GM23338 (cell line): ENCODE measurements at regions not wholly inside any gene's neighbourhood (a gene's known extent, or its start where the extent isn't known, plus 50 kb on each side); places are given as distances from the start of the nearest gene placed in this dataset.

ENCODE experiments used
- ATAC-seq: fragments of 200-7000 bp; cut with Tn5 transposase; 3 replicates; pipeline ENCODE4 v1.9.1; 2020
- DNase-seq: peaks from one replicate; pipeline ENCODE4 v3.0.0-alpha.2; 2015; ENCODE audit warnings: low spot score
- H2AFZ ChIP-seq: fragments of 200-600 bp; sonication (generic); 2 replicates; pipeline ENCODE4 v1.8.0; 2016; ENCODE audit warnings: antibody characterized with exemption, mild to moderate bottlenecking, moderate library complexity
- H3F3A ChIP-seq: fragments of 200-600 bp; sonication (generic); replicated peaks from 2 replicates; pipeline ENCODE4 v1.8.0; 2017; ENCODE audit warnings: antibody characterized with exemption, mixed run types, low read depth
- H3K27ac ChIP-seq: fragments of 200-600 bp; sonication (generic); 2 replicates; pipeline ENCODE4 v1.6.1; 2016; ENCODE audit warnings: low read depth
- H3K27me3 ChIP-seq: fragments of 200-600 bp; sonication (generic); 2 replicates; pipeline ENCODE4 v1.8.0; 2016; ENCODE audit warnings: mild to moderate bottlenecking, mixed run types, moderate library complexity; ENCODE audit not compliant: insufficient read depth
- H3K36me3 ChIP-seq: fragments of 200-600 bp; sonication (generic); 2 replicates; pipeline ENCODE4 v1.8.0; 2016; ENCODE audit warnings: mild to moderate bottlenecking; ENCODE audit not compliant: insufficient read depth
- H3K4me1 ChIP-seq: fragments of 200-600 bp; sonication (generic); 2 replicates; pipeline ENCODE4 v1.8.0; 2016; ENCODE audit warnings: mild to moderate bottlenecking, moderate library complexity; ENCODE audit not compliant: insufficient read depth
- H3K4me2 ChIP-seq: fragments of 200-600 bp; sonication (generic); 2 replicates; pipeline ENCODE4 v1.7.1; 2017; ENCODE audit warnings: mixed run types
- H3K4me3 ChIP-seq: fragments of 200-600 bp; sonication (generic); 2 replicates; pipeline ENCODE4 v1.6.1; 2016; ENCODE audit warnings: mixed run types
- H3K79me2 ChIP-seq: fragments of 200-600 bp; sonication (generic); replicated peaks from 2 replicates; pipeline ENCODE4 v1.8.0; 2017; ENCODE audit warnings: mild to moderate bottlenecking; ENCODE audit not compliant: insufficient read depth
- H3K9me2 ChIP-seq: fragments of 200-600 bp; sonication (generic); 2 replicates; pipeline ENCODE4 v1.8.0; 2017; ENCODE audit not compliant: insufficient read depth
- H4K20me1 ChIP-seq: fragments of 200-600 bp; sonication (generic); replicated peaks from 2 replicates; pipeline ENCODE4 v1.8.0; 2017; ENCODE audit warnings: mild to moderate bottlenecking; ENCODE audit not compliant: insufficient read depth
- H3K27ac Mint-ChIP-seq: 2 replicates; pipeline ENCODE4 v1.8.0; 2020; ENCODE audit warnings: inconsistent platforms, mild to moderate bottlenecking, moderate library complexity, mixed read lengths
- H3K27me3 Mint-ChIP-seq: 3 replicates; pipeline ENCODE4 v1.8.0; 2022; ENCODE audit warnings: low read depth, mild to moderate bottlenecking, moderate library complexity, mixed read lengths, inconsistent platforms; ENCODE audit not compliant: insufficient read depth, poor library complexity
- H3K36me3 Mint-ChIP-seq: 3 replicates; pipeline ENCODE4 v1.8.0; 2021; ENCODE audit warnings: low read depth, mild to moderate bottlenecking, inconsistent platforms, moderate library complexity, mixed read lengths
- H3K4me1 Mint-ChIP-seq: 3 replicates; pipeline ENCODE4 v1.8.0; 2020; ENCODE audit warnings: mild to moderate bottlenecking, inconsistent platforms, mixed read lengths
- H3K4me3 Mint-ChIP-seq: 3 replicates; pipeline ENCODE4 v1.8.0; 2021; ENCODE audit warnings: moderate library complexity, mild to moderate bottlenecking, inconsistent platforms, mixed read lengths
- H3K9me3 Mint-ChIP-seq: 3 replicates; pipeline ENCODE4 v1.8.0; 2020; ENCODE audit warnings: moderate library complexity, mild to moderate bottlenecking, inconsistent platforms, mixed read lengths
- CREB1 ChIP-seq: fragments of 250-450 bp; sonication (Bioruptor Pico); IDR thresholded peaks from 2 replicates; pipeline ENCODE4 v1.5.0; 2020; ENCODE audit warnings: low read depth, mild to moderate bottlenecking, moderate library complexity
- CTCF ChIP-seq, 2 experiments: fragments of 200-600 bp in 1 of 2; sonication (generic) in 1 of 2; conservative IDR thresholded peaks; 2 replicates each; pipeline versions ENCODE4 v1.5.1 to v1.6.1; 2016 to 2017; ENCODE audit warnings: antibody characterized with exemption in 2 of 2, low read depth in 2 of 2, mild to moderate bottlenecking in 2 of 2, moderate library complexity in 1 of 2
- ETS1 ChIP-seq: IDR thresholded peaks from 2 replicates; pipeline ENCODE4 v1.6.1; 2016; ENCODE audit warnings: antibody characterized with exemption
- EZH2 ChIP-seq: fragments of 200-600 bp; sonication (generic); IDR thresholded peaks from one replicate; pipeline ENCODE4 v1.8.0; 2017; ENCODE audit warnings: antibody characterized with exemption, mild to moderate bottlenecking, low read depth; ENCODE audit not compliant: unreplicated experiment
- EZH2phosphoT487 ChIP-seq: fragments of 200-600 bp; sonication (generic); IDR thresholded peaks from one replicate; pipeline ENCODE4 v1.8.1; 2018; ENCODE audit warnings: antibody characterized with exemption; ENCODE audit not compliant: unreplicated experiment
- JUNB ChIP-seq: IDR thresholded peaks from one replicate; pipeline ENCODE4 v1.6.1; 2016; ENCODE audit warnings: antibody characterized with exemption; ENCODE audit not compliant: unreplicated experiment
- NANOG ChIP-seq: IDR thresholded peaks from 2 replicates; pipeline ENCODE4 v1.6.1; 2016; ENCODE audit warnings: antibody characterized with exemption, borderline replicate concordance
- POLR2AphosphoS5 ChIP-seq: IDR thresholded peaks from 2 replicates; pipeline ENCODE4 v1.6.1; 2016; ENCODE audit warnings: antibody characterized with exemption, low read depth
- REST ChIP-seq: IDR thresholded peaks from one replicate; pipeline ENCODE4 v1.6.1; 2018; ENCODE audit warnings: antibody characterized with exemption; ENCODE audit not compliant: unreplicated experiment
- STAT1 ChIP-seq: IDR thresholded peaks from one replicate; pipeline ENCODE4 v1.6.1; 2016; ENCODE audit warnings: antibody characterized with exemption; ENCODE audit not compliant: unreplicated experiment
- ZNF114 ChIP-seq: fragments of 250-450 bp; sonication (Bioruptor Pico); IDR thresholded peaks from 2 replicates; pipeline ENCODE4 v1.5.0; 2020; ENCODE audit warnings: mild to moderate bottlenecking, moderate library complexity
- ZNF331 ChIP-seq: fragments of 250-450 bp; sonication (Bioruptor Pico); IDR thresholded peaks from 2 replicates; pipeline ENCODE4 v1.5.0; 2020; ENCODE audit warnings: low read depth, mild to moderate bottlenecking, moderate library complexity
- ZNF462 ChIP-seq: fragments of 250-450 bp; sonication (Bioruptor Pico); IDR thresholded peaks from 2 replicates; pipeline ENCODE4 v1.5.0; 2020; ENCODE audit warnings: mild to moderate bottlenecking, moderate library complexity

- Histone ChIP-seq H3K36me3 (peaks cover 7% of the 10 kb centered on the region; the same call in 1 of the 2 replicates), H4K20me1 (no peaks in the 10 kb centered on the region), H3K9me2 (no peaks in the 10 kb centered on the region; the same call in 1 of the 2 replicates), H3K4me3 (no peak overlapping the region), H3F3A (no peaks in the 10 kb centered on the region), H3K27me3 (no peaks in the 10 kb centered on the region), H3K4me2 (no peak overlapping the region), H2AFZ (no peak overlapping the region), H3K79me2 (no peaks in the 10 kb centered on the region), H3K4me1 (no peaks in the 10 kb centered on the region), H3K27ac (no peak overlapping the region)
- TF ChIP-seq NANOG (no peak), CTCF (conservative IDR thresholded peaks at IDR 0.05; ENCODE audit: low read depth in 2 of 2) (no peak), ZNF114 (CRISPR knock-in tag) (no peak), STAT1 (no peak), ZNF462 (CRISPR knock-in tag) (no peak), REST (no peak), EZH2 (no peak), EZH2phosphoT487 (no peak), JUNB (no peak), POLR2AphosphoS5 (no peak), CREB1 (CRISPR knock-in tag) (no peak), ETS1 (no peak), ZNF331 (CRISPR knock-in tag) (no peak)
- Mint-ChIP-seq H3K4me1 (peaks cover 5% of the 10 kb centered on the region; the same call in 2 of the 3 replicates), H3K27ac (no peak overlapping the region), H3K9me3 (peaks cover 30% of the 10 kb centered on the region), H3K4me3 (no peak overlapping the region), H3K36me3 (peaks cover 9% of the 10 kb centered on the region; the same call in 2 of the 3 replicates), H3K27me3 (peaks cover 6% of the 10 kb centered on the region)
- DNase-seq (no peak), ATAC-seq (no peak)
Measured at GRCh38 chr14:76678244-76678800, 82.9 kb upstream of the VASH1 start.
